Activated naive CD4-positive, alpha-beta T cell treated with anti-CD3 and anti-CD28 coated beads, Interleukin-2, amount 50 U/mL, for 72 hours (primary cell): ENCODE measurements at regions not wholly inside any gene's neighbourhood (a gene's known extent, or its start where the extent isn't known, plus 50 kb on each side); places are given as distances from the start of the nearest gene placed in this dataset.

ENCODE experiments used
- ATAC-seq, 2 donors: fragments of 150-1000 bp; cut with Tn5 transposase; 2 replicates each; pipeline ENCODE4 v1.10.0; 2021; ENCODE audit warnings: mild to moderate bottlenecking in 2 of 2, moderate library complexity in 2 of 2
- DNase-seq, 2 donors: peaks; one replicate each; pipeline ENCODE4 v3.0.0; 2021 to 2022; ENCODE audit warnings: low spot score in 2 of 2
- H3K27ac Mint-ChIP-seq, 2 donors: one replicate each; pipeline ENCODE4 v1.8.0; 2022; ENCODE audit warnings: mild to moderate bottlenecking in 2 of 2, mixed read lengths in 2 of 2
- H3K36me3 Mint-ChIP-seq, 2 donors: one replicate each; pipeline ENCODE4 v1.8.0; 2022; ENCODE audit warnings: mixed read lengths in 2 of 2
- H3K9me3 Mint-ChIP-seq, 2 donors: one replicate each; pipeline ENCODE4 v1.8.0; 2022; ENCODE audit warnings: mixed read lengths in 2 of 2

GRCh38 chr2:144078106-144078505 is 441.8 kb downstream of the ZEB2 start:
- ATAC-seq: no peak
- H3K9me3 Mint-ChIP-seq: peaks cover 0 to under 1% of the 10 kb centered on the region in 2 donors

DNA sequence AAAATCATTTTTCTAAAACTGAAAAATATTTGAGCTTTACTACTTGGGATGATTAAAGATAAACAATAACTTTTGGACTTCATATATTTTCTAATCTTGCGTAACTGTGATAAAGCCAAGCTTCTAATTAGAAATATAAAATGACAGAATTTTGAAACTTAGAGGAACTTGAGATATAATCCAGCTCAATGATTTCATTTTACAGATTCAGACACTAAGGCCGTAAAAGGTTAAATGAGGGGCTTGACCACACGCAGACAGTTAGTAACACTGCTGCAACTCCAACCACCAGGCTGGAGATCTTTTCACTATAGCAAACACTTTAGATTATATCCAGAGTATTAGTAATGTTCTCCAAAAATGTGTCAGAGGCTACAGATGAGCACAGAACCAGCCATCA is 445.5 kb downstream of the ZEB2 start:
- Mint-ChIP-seq H3K9me3 (no peaks in the 10 kb centered on the region), H3K36me3 (no peaks in the 10 kb centered on the region), H3K27ac (no peak overlapping the region)
- DNase-seq (no peak), ATAC-seq (no peak)

More at GRCh38 chr2:144078106-144078505, 441.8 kb downstream of the ZEB2 start:
- Mint-ChIP-seq H3K27ac (no peak overlapping the region), H3K36me3 (no peaks in the 10 kb centered on the region)
- no peak for DNase-seq

DNA sequence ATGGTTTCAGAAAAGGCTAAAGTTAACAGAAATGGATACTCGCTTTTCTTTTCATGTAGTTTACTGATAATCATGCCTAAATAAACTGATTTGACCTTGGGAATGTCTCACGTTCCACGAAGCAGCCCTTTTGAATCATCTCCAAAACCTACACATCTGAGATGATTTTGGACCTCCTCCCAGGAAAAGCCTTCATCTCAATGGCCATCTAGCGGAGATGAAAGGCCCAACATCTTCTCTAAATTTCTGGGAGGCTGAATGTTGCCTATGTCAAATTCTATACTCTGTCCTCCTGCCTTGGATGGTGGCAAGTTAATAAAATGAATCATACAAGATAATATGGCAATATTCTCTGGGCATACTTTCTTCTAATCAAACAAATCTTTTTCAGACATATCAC is 448.5 kb downstream of the ZEB2 start:
- DNase-seq (no peak), ATAC-seq (no peak)
- H3K27ac Mint-ChIP-seq: no peak overlapping the region
- H3K36me3 Mint-ChIP-seq: no peaks in the 10 kb centered on the region
- H3K9me3 Mint-ChIP-seq: no peaks in the 10 kb centered on the region

DNA sequence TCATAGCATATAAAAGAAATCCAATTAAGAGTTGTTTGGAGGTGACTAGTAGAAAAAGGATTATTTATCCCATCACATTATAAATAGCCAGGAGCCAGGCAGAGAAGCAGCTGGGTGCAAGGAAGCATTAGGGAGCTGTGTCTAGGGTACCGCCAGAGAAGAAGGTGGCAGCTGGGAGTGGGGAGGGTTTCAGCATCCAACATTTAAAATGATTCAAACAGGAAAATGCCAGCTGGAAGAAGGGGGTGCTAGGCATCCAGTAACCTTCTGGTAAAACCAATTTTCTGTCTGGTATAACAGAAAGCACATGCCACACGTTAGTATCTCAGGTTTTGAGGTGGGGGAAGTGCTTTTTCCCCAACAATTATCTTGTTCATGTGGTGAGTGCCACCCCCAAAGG is 452.4 kb downstream of the ZEB2 start:
- H3K27ac Mint-ChIP-seq: no peak overlapping the region

DNA sequence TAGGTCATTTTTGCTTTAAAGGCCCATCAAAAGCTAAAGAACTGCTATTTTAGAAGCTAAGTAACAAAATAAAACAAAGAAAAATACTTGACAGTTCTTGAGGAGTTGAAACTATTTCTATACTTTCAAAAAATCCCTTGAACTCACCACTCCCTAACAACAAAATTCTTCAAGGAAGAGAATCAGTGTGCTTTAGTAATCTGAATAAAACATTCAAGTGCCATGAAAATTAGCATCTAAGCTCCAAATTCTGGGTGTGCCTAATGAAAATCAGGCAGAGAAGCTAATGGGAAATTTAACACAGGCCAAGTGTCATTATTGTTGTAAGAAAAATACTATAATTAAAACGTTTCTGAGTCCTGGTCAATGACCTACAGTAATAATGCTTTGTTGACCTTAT is 456.3 kb downstream of the ZEB2 start:
- DNase-seq (no peak), ATAC-seq (no peak)
- H3K36me3 Mint-ChIP-seq: no peaks in the 10 kb centered on the region
- no peaks in the 10 kb centered on the region for H3K9me3 Mint-ChIP-seq
- H3K27ac Mint-ChIP-seq: no peak overlapping the region

More for the DNA sequence above, 452.4 kb downstream of the ZEB2 start:
- ATAC-seq (no peak), DNase-seq (no peak)
- no peaks in the 10 kb centered on the region for H3K36me3 Mint-ChIP-seq
- H3K9me3 Mint-ChIP-seq: no peaks in the 10 kb centered on the region

DNA sequence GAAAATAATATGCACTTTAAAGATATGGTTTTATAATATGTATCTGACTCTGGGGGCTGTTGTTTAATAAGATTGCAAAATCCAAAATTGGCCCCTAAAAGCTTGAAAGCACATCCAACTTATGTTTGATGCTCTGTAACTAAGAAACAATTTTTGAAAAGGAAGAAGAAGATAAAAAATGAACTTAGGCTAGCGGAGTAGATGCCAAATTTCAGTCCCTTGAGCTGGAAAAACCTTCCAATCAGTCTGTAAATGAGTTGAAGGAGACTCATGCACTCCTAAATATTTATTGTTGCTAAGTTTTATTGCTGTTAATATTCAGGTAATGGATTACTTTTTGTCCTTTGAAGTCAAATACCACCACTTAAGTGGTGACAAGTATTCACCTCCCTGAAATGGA is 465.0 kb downstream of the ZEB2 start:
- DNase-seq (no peak), ATAC-seq (no peak)
- Mint-ChIP-seq H3K9me3 (no peaks in the 10 kb centered on the region), H3K27ac (no peak overlapping the region), H3K36me3 (no peaks in the 10 kb centered on the region)

DNA sequence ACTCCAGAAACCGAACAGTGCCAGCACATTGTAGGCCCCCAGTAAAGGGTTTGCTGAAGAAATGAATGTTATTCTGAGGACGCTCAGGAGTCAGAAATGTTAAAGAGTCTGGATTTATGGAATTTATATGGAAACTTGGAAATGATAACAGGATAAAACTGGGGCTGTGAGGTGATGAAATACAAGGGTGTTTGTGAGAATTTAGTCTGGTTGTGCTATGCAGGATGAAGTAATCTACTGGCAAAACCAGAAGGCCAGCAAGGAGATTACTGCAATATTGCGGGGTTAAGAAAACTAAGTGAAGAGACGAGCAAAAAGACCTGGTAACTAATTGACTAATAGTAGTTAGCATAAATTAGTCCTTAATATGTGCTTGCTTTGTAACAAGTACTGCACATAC is 467.8 kb downstream of the ZEB2 start:
- ATAC-seq (no peak), DNase-seq (no peak)
- Mint-ChIP-seq H3K36me3 (no peaks in the 10 kb centered on the region), H3K9me3 (no peaks in the 10 kb centered on the region), H3K27ac (no peak overlapping the region)

DNA sequence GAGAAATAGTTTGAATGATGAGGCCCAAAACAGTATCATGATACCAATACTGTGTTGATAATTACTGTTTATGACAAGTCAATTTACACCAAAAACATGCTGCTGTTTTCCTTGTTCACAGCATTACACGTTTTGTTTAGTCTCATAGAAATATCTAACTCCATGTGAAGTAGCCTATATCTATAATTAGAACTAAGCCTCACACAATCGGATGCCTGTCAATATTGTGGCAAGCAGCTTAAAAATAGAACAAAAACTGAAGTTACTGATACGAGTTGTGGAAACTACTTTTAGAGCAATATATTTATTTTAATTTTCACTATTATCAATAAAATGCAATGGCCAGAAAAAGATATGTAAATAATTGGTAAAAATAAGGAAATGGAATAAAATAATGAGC is 470.8 kb downstream of the ZEB2 start:
- ATAC-seq: no peak

DNA sequence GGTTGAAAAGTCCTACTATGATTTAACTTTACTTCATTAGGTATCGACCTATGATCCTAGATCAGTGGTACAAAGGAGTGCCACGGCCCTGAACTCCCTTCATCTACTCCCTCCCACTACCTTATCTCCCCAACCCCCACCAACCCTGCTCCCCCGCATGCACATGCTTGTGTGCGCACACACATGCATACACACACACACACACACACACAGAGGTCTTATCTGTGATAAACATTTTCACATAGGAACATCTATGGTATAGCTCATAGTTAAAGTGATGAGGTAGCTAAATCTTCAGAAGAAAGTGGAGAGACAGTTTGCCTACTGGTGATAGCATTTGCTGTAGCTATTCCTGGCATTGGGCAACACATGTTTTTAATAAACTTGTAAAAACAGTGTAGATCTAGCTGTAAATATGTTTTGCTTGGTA is 471.3 kb downstream of the ZEB2 start:
- DNase-seq (no peak), ATAC-seq (no peak)
- Mint-ChIP-seq H3K36me3 (no peaks in the 10 kb centered on the region), H3K9me3 (no peaks in the 10 kb centered on the region), H3K27ac (no peak overlapping the region)

More for the DNA sequence above, 470.8 kb downstream of the ZEB2 start:
- Mint-ChIP-seq H3K36me3 (no peaks in the 10 kb centered on the region), H3K27ac (no peak overlapping the region), H3K9me3 (no peaks in the 10 kb centered on the region)
- no peak for DNase-seq

GRCh38 chr2:144042751-144043150 is 477.2 kb downstream of the ZEB2 start:
- no peaks in the 10 kb centered on the region for H3K9me3 Mint-ChIP-seq
- no peak for ATAC-seq
- H3K36me3 Mint-ChIP-seq: no peaks in the 10 kb centered on the region
- no peak overlapping the region for H3K27ac Mint-ChIP-seq
- no peak for DNase-seq

DNA sequence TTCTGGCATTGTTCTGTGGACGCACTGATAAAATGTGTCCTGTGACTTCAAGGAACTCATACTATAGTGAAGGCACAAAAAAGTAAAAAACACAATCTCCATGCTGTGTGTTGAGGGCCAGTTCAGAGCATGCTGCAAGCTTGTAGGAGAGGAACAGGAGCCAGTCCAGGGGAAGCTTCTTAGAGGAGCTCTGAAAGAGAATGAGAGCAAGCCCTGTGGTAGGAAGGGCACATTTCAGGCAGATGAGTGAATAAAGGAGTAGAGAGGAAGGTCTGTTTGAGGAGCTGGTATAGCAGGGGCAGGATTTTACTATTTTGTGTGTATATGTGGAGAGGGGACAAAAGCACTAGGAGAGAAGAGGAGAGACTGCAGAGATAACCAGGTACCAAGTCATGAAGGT is 478.3 kb downstream of the ZEB2 start:
- H3K9me3 Mint-ChIP-seq: no peaks in the 10 kb centered on the region
- H3K36me3 Mint-ChIP-seq: no peaks in the 10 kb centered on the region
- ATAC-seq (no peak), DNase-seq (no peak)
- no peak overlapping the region for H3K27ac Mint-ChIP-seq

GRCh38 chr2:144040834-144041233 is 479.1 kb downstream of the ZEB2 start:
- no peaks in the 10 kb centered on the region for H3K36me3 Mint-ChIP-seq
- no peaks in the 10 kb centered on the region for H3K9me3 Mint-ChIP-seq
- H3K27ac Mint-ChIP-seq: no peak overlapping the region
- ATAC-seq (no peak), DNase-seq (no peak)

GRCh38 chr2:144032566-144032965 is 487.4 kb downstream of the ZEB2 start:
- peaks cover 0 to 5% of the 10 kb centered on the region in 2 donors for H3K36me3 Mint-ChIP-seq
- DNase-seq (no peak), ATAC-seq (no peak)
- H3K27ac Mint-ChIP-seq: no peak overlapping the region
- no peaks in the 10 kb centered on the region for H3K9me3 Mint-ChIP-seq

GRCh38 chr2:144030791-144031190 is 489.1 kb downstream of the ZEB2 start:
- H3K36me3 Mint-ChIP-seq: peaks cover 0 to 5% of the 10 kb centered on the region in 2 donors
- H3K27ac Mint-ChIP-seq: peak overlapping the region in 1 of 2 donors; percentile 9
- H3K9me3 Mint-ChIP-seq: no peaks in the 10 kb centered on the region
- ATAC-seq (no peak), DNase-seq (no peak)

- H3K27ac Mint-ChIP-seq: no peak overlapping the region
- DNase-seq (no peak), ATAC-seq (no peak)
- H3K36me3 Mint-ChIP-seq: no peaks in the 10 kb centered on the region
- no peaks in the 10 kb centered on the region for H3K9me3 Mint-ChIP-seq
Observed at GRCh38 chr2:144027593-144027992, 492.3 kb downstream of the ZEB2 start.

DNA sequence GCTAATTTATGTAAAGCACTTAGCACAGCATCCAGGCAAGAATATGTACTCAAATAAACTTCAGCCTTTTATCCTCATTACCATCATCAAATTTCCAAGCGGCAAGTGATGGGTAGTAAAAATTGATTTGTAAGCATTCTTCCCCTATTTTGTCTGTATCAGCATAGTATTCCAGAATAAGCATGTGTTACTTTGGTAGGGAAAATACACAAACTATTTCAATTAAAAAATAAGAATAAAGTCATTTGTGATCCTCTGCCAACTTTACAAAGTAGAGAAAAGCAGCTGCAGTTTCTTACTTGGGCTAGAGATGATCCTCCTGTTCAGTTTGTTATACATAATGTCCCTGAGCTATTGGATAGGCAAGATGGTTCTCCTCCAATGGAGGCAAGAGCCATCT is 493.2 kb downstream of the ZEB2 start:
- ATAC-seq: no peak
- no peak for DNase-seq
- H3K36me3 Mint-ChIP-seq: no peaks in the 10 kb centered on the region
- H3K9me3 Mint-ChIP-seq: no peaks in the 10 kb centered on the region
- no peak overlapping the region for H3K27ac Mint-ChIP-seq

DNA sequence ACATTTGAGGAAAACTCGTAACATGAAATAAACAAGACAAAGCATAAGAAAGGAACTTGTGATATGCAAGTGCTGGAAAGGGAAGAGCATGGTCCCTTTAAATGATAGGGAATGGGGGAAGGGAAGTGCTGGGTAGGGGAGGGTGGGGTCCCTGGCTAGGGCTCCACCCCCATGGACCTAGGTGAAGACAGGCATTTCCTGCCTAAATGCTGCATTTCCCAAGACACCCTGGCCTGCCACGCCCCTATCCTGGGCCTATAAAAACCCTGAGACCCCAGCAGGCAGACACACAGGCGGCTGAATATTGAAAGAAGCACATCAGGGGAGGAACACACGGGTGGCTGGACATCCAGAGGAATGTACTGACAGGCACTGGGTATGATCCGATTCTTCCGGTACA is 499.9 kb downstream of the ZEB2 start:
- DNase-seq: no peak
- Mint-ChIP-seq H3K27ac (no peak overlapping the region), H3K9me3 (peaks cover 0 to 4% of the 10 kb centered on the region in 2 donors), H3K36me3 (peaks cover 0 to 5% of the 10 kb centered on the region in 2 donors)
- ATAC-seq: no peak

DNA sequence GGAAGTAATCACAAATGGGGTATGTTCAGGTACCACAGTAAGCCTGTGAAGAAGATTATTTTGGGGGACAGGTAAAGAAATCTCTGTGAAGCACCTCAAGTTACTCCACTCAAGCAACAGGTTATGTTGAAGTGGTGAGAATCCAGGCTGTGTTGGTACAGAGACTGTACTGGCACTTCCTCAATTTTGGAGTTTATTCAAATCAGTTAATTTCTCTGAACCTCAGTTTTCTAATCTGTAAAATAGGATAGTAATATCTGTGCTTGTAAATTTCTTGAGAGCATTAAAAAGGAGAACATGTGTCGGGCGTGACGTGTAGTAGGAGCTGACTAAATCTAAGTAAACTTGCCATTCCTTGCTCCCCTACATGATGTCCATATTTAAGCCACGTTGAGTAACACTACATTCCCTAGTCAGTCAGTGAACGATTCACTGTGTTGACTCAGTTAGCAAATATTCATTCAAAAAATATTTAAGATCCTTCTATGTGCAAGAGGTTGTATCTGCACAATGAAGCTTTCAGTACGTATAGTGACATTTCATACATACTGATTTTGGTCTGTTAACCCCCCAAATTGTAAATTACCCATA is 504.2 kb downstream of the ZEB2 start:
- peaks cover 0 to 5% of the 10 kb centered on the region in 2 donors for H3K36me3 Mint-ChIP-seq
- no peak for ATAC-seq
- H3K9me3 Mint-ChIP-seq: peaks cover 0 to 4% of the 10 kb centered on the region in 2 donors
- no peak for DNase-seq
- no peak overlapping the region for H3K27ac Mint-ChIP-seq

DNA sequence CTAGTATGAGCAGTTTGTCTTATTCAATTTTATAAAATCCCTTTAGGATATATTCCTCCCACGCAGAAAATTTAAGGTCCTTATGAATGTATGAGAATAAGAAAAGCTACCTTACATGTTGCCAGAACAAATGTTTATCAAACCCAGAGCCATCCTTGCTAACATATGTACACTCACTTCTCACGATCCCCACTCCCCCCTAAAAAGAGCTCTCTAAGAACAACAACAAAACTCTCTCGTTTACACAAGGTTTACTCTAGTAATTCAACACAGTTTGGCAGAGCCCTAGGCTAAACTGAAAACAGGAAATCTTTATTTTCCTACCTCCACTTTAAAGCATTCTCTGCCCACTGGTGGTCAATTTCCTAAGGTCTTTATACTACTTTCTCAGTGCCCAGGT is 504.9 kb downstream of the ZEB2 start:
- no peak overlapping the region for H3K27ac Mint-ChIP-seq
- DNase-seq: no peak
- H3K36me3 Mint-ChIP-seq: peaks cover 0 to 5% of the 10 kb centered on the region in 2 donors
- peaks cover 0 to 4% of the 10 kb centered on the region in 2 donors for H3K9me3 Mint-ChIP-seq
- ATAC-seq: no peak
